RWPE1 (cell line): ENCODE measurements at regions not wholly inside any gene's neighbourhood (a gene's known extent, or its start where the extent isn't known, plus 50 kb on each side); places are given as distances from the start of the nearest gene placed in this dataset.

Source experiments
- CTCF ChIA-PET: fragments of 350-600 bp; sonication (Branson Sonifier 250); formaldehyde crosslinking; extraction: SDS; loops from one replicate; lab custom pipeline; 2021; lab: Yijun Ruan, JAX
- POLR2A ChIA-PET: fragments of 400-600 bp; formaldehyde crosslinking; extraction: SDS; loops from one replicate; lab custom pipeline; 2020; ENCODE audit warnings: antibody characterized with exemption; ENCODE audit not compliant: low non-redundant PET; lab: Yijun Ruan, JAX
- DNase-seq: peaks from one replicate; pipeline ENCODE4 v3.0.0; 2012; ENCODE audit warnings: low spot score
- H3K27ac ChIP-seq: fragments of 450-650 bp; 2 replicates; pipeline ENCODE4 v1.5.1; 2017
- CTCF ChIP-seq: fragments of 450-650 bp; conservative IDR thresholded peaks from 2 replicates; pipeline ENCODE4 v1.5.1; 2017; ENCODE audit warnings: low read depth, mild to moderate bottlenecking

GRCh38 chr16:54458923-54459322 lies 172.3 kb upstream of the IRX3 start:
- no peak overlapping the region for H3K27ac ChIP-seq
- TF ChIP-seq CTCF = no peak
- DNase-seq = no peak
- ChIA-PET POLR2A (no interaction called here), CTCF (no interaction called here)

- POLR2A ChIA-PET = no interaction called here
- no peak overlapping the region for H3K27ac ChIP-seq
- CTCF ChIA-PET = interaction anchor here (0.7 kb wide), 1 partner anchor 171 kb away, joined by 4 read pairs; no protein-coding TSS in a partner anchor
- no peak for DNase-seq
- no peak for TF ChIP-seq CTCF
Measured at GRCh38 chr16:54456291-54456690, 169.7 kb upstream of the IRX3 start.

- CTCF ChIA-PET = interaction anchor here (0.5 to 0.6 kb wide), 2 partner anchors 9 to 107 kb away, joined by 3 to 5 read pairs; no protein-coding TSS in a partner anchor
- POLR2A ChIA-PET = no interaction called here
- H3K27ac ChIP-seq = no peak overlapping the region
- no peak for DNase-seq
- TF ChIP-seq CTCF = no peak
Measured at GRCh38 chr16:54455030-54455725, 168.6 kb upstream of the IRX3 start.

GRCh38 chr16:54454616-54455015 lies 168.0 kb upstream of the IRX3 start:
- ChIA-PET CTCF (interaction anchor here (0.5 kb wide), 1 partner anchor 10 kb away, joined by 3 read pairs; no protein-coding TSS in a partner anchor), POLR2A (no interaction called here)
- no peak for DNase-seq
- no peak for TF ChIP-seq CTCF
- H3K27ac ChIP-seq = no peak overlapping the region

- no peak for DNase-seq
- no peak overlapping the region for H3K27ac ChIP-seq
- TF ChIP-seq CTCF = no peak
- ChIA-PET CTCF (interaction anchor here (0.6 kb wide), 1 partner anchor 817 kb away, joined by 4 read pairs; no protein-coding TSS in a partner anchor), POLR2A (no interaction called here)
Measured at GRCh38 chr16:54453871-54454270, 167.3 kb upstream of the IRX3 start.

GRCh38 chr16:54447576-54448440 lies 161.2 kb upstream of the IRX3 start:
- peak; percentile 91 for DNase-seq
- peak overlapping the region; percentile 89 for H3K27ac ChIP-seq
- POLR2A ChIA-PET = interaction anchor here (1.6 kb wide), 1 partner anchor 160 kb away, joined by 4 read pairs; no protein-coding TSS in a partner anchor
- no peak for TF ChIP-seq CTCF
- CTCF ChIA-PET = interaction anchor here (1.0 kb wide), 1 partner anchor 163 kb away, joined by 4 read pairs; no protein-coding TSS in a partner anchor
